ENCODE measurements at regions not wholly inside any gene's neighbourhood (a gene's known extent, or its start where the extent isn't known, plus 50 kb on each side); places are given as distances from the start of the nearest gene placed in this dataset.

GRCh38 chr15:35622641-35623340 lies 76.8 kb upstream of the DPH6 start:
- Histone ChIP-seq H4K20me1 (replicated peaks; ENCODE audit: control insufficient read depth, insufficient read depth, low read length) (no peaks in the 10 kb centered on the region), H3K36me3 (ENCODE audit: control insufficient read depth, insufficient read depth, low read length) (no peaks in the 10 kb centered on the region), H3K9me1 (ENCODE audit: control insufficient read depth, insufficient read depth, low read length) (no peaks in the 10 kb centered on the region), H3K4me3 (no peak overlapping the region), H3K4me1 (replicated peaks in 1 of 2; ENCODE audit: control insufficient read depth in 2 of 2, insufficient read depth in 2 of 2, low read length in 2 of 2) (peaks cover 0 to 7% of the 10 kb centered on the region in 2 experiments; a peak in 3 of 5 replicates), H2AFZ (ENCODE audit: low read depth, low read length) (no peak overlapping the region), H3K4me2 (ENCODE audit: insufficient read depth, low read length) (no peak overlapping the region), H3K79me2 (ENCODE audit: control insufficient read depth, insufficient read depth, low read length) (no peaks in the 10 kb centered on the region), H3K27me3 (ENCODE audit: control insufficient read depth in 2 of 2, insufficient read depth in 2 of 2, low read length in 2 of 2) (no peaks in the 10 kb centered on the region), H3K27ac (ENCODE audit: extremely low read depth, low read depth, low read length) (no peak overlapping the region), H3K9ac (ENCODE audit: insufficient read depth in 1 of 2, low read depth in 2 of 2, low read length in 2 of 2) (no peak overlapping the region), H3K9me3 (replicated peaks; ENCODE audit: control insufficient read depth, insufficient read depth, low read depth, low read length) (no peaks in the 10 kb centered on the region)
- WGBS (ENCODE audit: insufficient coverage, low coverage, missing lambda C conversion rate) = 20% methylated on average over 6 of the region's 6 CpGs
- FAIRE-seq (no peak), ATAC-seq (no peak), DNase-seq (ENCODE audit: extremely low read depth in 1 of 4, low spot score in 3 of 4) (no peak)
- POLR2A ChIA-PET = interaction anchor here (0.6 kb wide), 1 partner anchor 35 kb away, joined by 3 read pairs; no protein-coding TSS in a partner anchor
- CTCF ChIA-PET (ENCODE audit: low intra/inter-chr PET ratio) = no interaction called here
- in situ Hi-C loops (cut with MboI) = no loop called here
- BruUV-seq (replicated peaks) = no TSS peak
- intact Hi-C loops (cut with micrococcal nuclease) = no loop called here
- TF ChIP-seq LARP7 (IDR thresholded peaks at IDR 0.05) = no peak
- TF ChIP-seq FOXK2 (conservative IDR thresholded peaks at IDR 0.05 in 1 of 2, IDR thresholded peaks at IDR 0.05 in 1 of 2; ENCODE audit: low read depth in 2 of 2) = no peak
- no peak for TF ChIP-seq NR0B1 (IDR thresholded peaks at IDR 0.05; ENCODE audit: partially characterized antibody)
- no peak for TF ChIP-seq BRF1 (IDR thresholded peaks at IDR 0.05; ENCODE audit: borderline replicate concordance, extremely low read depth, insufficient read length)
- no peak for TF ChIP-seq PHTF2 (CRISPR knock-in tag; IDR thresholded peaks at IDR 0.05)
- TF ChIP-seq NFIX (CRISPR knock-in tag; IDR thresholded peaks at IDR 0.05; ENCODE audit: low read depth) = no peak
- no peak for TF ChIP-seq FOXJ2 (tag; IDR thresholded peaks at IDR 0.05)
- no peak for TF ChIP-seq HBP1 (CRISPR knock-in tag; IDR thresholded peaks at IDR 0.05)
- TF ChIP-seq ZMIZ1 (IDR thresholded peaks at IDR 0.05; ENCODE audit: low read depth in 2 of 2, low read length in 2 of 2) = no peak
- TF ChIP-seq GTF2B (IDR thresholded peaks at IDR 0.05; ENCODE audit: extremely low read depth, insufficient read length) = no peak
- no peak for TF ChIP-seq ARID3B (CRISPR knock-in tag; IDR thresholded peaks at IDR 0.05; ENCODE audit: borderline replicate concordance)
- TF ChIP-seq ARHGAP35 (IDR thresholded peaks at IDR 0.05; ENCODE audit: partially characterized antibody) = no peak
- TF ChIP-seq ZNF778 (CRISPR knock-in tag; IDR thresholded peaks at IDR 0.05) = no peak
- TF ChIP-seq MAFK (IDR thresholded peaks at IDR 0.05; ENCODE audit: low read length) = no peak
